Kidney (tissue), 13 donors: ENCODE measurements at regions not wholly inside any gene's neighbourhood (a gene's known extent, or its start where the extent isn't known, plus 50 kb on each side); places are given as distances from the start of the nearest gene placed in this dataset.
A peak's percentile ranks its signal among the peaks of the same experiment; 100 is the strongest.

Experiments used
- DNase-seq, 5 donors: peaks; one replicate each; pipeline ENCODE4 v3.0.0-alpha.2; 2013 to 2020
- FAIRE-seq: peaks from 2 replicates; lab custom pipeline; 2012; peaks lifted over from hg19 to GRCh38; lab: Jason Lieb, UNC
- H3K27ac ChIP-seq, 2 donors: one replicate each; pipeline ENCODE4 v1.7.0; 2013; ENCODE audit warnings: low read depth in 2 of 2, low read length in 2 of 2, inconsistent platforms in 1 of 2
- H3K27me3 ChIP-seq: one replicate; pipeline ENCODE4 v1.7.1; 2013; ENCODE audit warnings: low read length, inconsistent platforms; ENCODE audit not compliant: control insufficient read depth, insufficient read depth
- H3K36me3 ChIP-seq, 3 donors: one replicate each; pipeline versions ENCODE4 v1.7.0 to v1.7.1; 2013; ENCODE audit warnings: low read length in 3 of 3, control low read depth in 1 of 3, inconsistent platforms in 1 of 3; ENCODE audit not compliant: insufficient read depth in 3 of 3, control insufficient read depth in 2 of 3
- H3K4me1 ChIP-seq, 3 donors: one replicate each; pipeline versions ENCODE4 v1.7.0 to v1.7.1; 2013; ENCODE audit warnings: low read length in 3 of 3, inconsistent platforms in 1 of 3, low read depth in 1 of 3; ENCODE audit not compliant: control insufficient read depth in 2 of 3, insufficient read depth in 2 of 3
- H3K4me3 ChIP-seq, 3 donors: one replicate each; pipeline versions ENCODE4 v1.7.0 to v1.8.1; 2013; ENCODE audit warnings: low read length in 3 of 3, control low read depth in 1 of 3, inconsistent platforms in 1 of 3
- H3K9ac ChIP-seq, 3 donors: one replicate each; pipeline versions ENCODE4 v1.7.0 to v1.7.1; 2013; ENCODE audit warnings: low read length in 3 of 3, control low read depth in 1 of 3, inconsistent platforms in 1 of 3
- H3K9me3 ChIP-seq, 3 donors: one replicate each; pipeline versions ENCODE4 v1.7.0 to v1.7.1; 2013; ENCODE audit warnings: low read length in 3 of 3, control low read depth in 1 of 3, inconsistent platforms in 1 of 3; ENCODE audit not compliant: control insufficient read depth in 2 of 3, insufficient read depth in 1 of 3
- intact Hi-C: fragments of 100-400 bp; cut with DNase I; formaldehyde crosslinking; loops from one replicate; pipeline ENCODE4 v1.11.1; 2022
- TF ChIP-seq, protein P1 (sequence below): IDR thresholded peaks from 3 replicates; pipeline ENCODE4 v1.5.1; 2012; ENCODE audit warnings: mild to moderate bottlenecking, moderate library complexity, borderline replicate concordance; ENCODE audit not compliant: insufficient read depth; ENCODE audit errors: extremely low read depth
- donor health status: control.
- donor health status: control.
- donor health status: control.
- donor health status: control.
- donor health status: control.
- donor health status: DM: yes; HTN: yes; CAD: no.
- donor health status: Normal renal cell carcinoma (clear cell type).

GRCh38 chr9:20023210-20023905, 234.5 kb upstream of the SLC24A2 start:
- FAIRE-seq (no peak), DNase-seq (peak in 1 of 5 donors; percentile 46)
- TF ChIP-seq, protein P1, sequence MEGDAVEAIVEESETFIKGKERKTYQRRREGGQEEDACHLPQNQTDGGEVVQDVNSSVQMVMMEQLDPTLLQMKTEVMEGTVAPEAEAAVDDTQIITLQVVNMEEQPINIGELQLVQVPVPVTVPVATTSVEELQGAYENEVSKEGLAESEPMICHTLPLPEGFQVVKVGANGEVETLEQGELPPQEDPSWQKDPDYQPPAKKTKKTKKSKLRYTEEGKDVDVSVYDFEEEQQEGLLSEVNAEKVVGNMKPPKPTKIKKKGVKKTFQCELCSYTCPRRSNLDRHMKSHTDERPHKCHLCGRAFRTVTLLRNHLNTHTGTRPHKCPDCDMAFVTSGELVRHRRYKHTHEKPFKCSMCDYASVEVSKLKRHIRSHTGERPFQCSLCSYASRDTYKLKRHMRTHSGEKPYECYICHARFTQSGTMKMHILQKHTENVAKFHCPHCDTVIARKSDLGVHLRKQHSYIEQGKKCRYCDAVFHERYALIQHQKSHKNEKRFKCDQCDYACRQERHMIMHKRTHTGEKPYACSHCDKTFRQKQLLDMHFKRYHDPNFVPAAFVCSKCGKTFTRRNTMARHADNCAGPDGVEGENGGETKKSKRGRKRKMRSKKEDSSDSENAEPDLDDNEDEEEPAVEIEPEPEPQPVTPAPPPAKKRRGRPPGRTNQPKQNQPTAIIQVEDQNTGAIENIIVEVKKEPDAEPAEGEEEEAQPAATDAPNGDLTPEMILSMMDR: no peak
- peaks cover 0 to 2% (median 0%) of the 10 kb centered on the region in 3 donors for H3K4me1 ChIP-seq
- no peaks in the 10 kb centered on the region for H3K9me3 ChIP-seq
- no peaks in the 10 kb centered on the region for H3K36me3 ChIP-seq
- H3K27me3 ChIP-seq: no peaks in the 10 kb centered on the region
- H3K4me3 ChIP-seq: no peak overlapping the region
- intact Hi-C loops: no loop called here
- H3K27ac ChIP-seq: no peak overlapping the region
- H3K9ac ChIP-seq: no peak overlapping the region

DNA sequence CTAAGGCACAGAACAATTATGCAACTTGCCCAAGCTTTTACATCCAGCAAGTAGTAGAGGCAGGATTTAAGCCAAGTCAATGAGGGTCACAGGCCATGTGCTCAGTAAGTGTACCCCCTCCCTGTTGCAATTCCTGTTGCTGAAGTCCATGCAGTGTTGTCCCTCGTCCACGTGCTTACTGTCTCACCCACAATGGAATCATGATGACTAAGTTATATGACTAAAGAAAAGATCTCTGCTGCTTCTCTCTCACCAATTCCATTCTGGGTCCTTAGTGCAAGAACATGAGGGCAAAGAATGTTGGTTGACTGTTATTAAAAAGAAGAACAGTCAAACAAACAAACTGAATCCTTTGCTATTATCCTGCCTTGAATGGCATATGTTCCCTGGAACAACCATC, 233.6 kb upstream of the SLC24A2 start:
- Histone ChIP-seq H3K27ac (no peak overlapping the region), H3K9ac (no peak overlapping the region), H3K9me3 (no peaks in the 10 kb centered on the region), H3K36me3 (no peaks in the 10 kb centered on the region), H3K27me3 (no peaks in the 10 kb centered on the region), H3K4me3 (no peak overlapping the region), H3K4me1 (peaks cover 0 to 2% (median 0%) of the 10 kb centered on the region in 3 donors)
- TF ChIP-seq, protein P1: no peak
- no peak for DNase-seq
- FAIRE-seq: no peak
- intact Hi-C loops: no loop called here

DNA sequence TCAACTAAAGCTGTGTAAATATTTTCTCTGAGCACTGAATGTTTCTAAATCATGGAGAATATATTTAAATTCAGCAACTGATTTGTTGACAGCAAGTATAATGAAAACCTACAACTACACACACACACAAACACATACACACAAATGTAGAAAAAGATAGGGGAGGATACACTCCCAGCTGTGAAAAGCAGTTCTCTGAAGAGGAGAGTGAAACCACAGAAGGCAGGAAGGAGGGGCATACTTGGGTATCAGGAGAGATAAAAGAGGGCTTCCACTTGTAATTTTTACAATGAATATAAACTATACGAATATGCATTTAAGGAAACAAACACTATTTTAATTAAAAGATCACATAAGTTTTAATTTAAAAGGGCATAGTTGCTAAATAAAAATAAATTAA, 227.8 kb upstream of the SLC24A2 start:
- TF ChIP-seq, protein P1: no peak
- no peaks in the 10 kb centered on the region for H3K27me3 ChIP-seq
- intact Hi-C loops: no loop called here
- H3K36me3 ChIP-seq: no peaks in the 10 kb centered on the region
- DNase-seq: no peak
- H3K4me1 ChIP-seq: no peaks in the 10 kb centered on the region
- no peak overlapping the region for H3K9ac ChIP-seq
- H3K4me3 ChIP-seq: no peak overlapping the region
- H3K9me3 ChIP-seq: no peaks in the 10 kb centered on the region
- no peak overlapping the region for H3K27ac ChIP-seq
- FAIRE-seq: no peak
